HCT116 (cell line): ENCODE measurements at regions not wholly inside any gene's neighbourhood (a gene's known extent, or its start where the extent isn't known, plus 50 kb on each side); places are given as distances from the start of the nearest gene placed in this dataset.

ENCODE experiments used
- CBX3 ChIP-seq: IDR thresholded peaks from 2 replicates; pipeline ENCODE4 v1.6.1; 2012; ENCODE audit warnings: low read depth
- CTCF ChIP-seq, 3 experiments: fragments of 200-600 bp in 1 of 3; sonication (generic) in 1 of 3; IDR thresholded peaks in 2 of 3; conservative IDR thresholded peaks in 1 of 3; 2 replicates each; pipeline ENCODE4 v1.5.1; 2012 to 2017; ENCODE audit warnings: low read depth in 2 of 3, low read length in 2 of 3, antibody characterized with exemption in 1 of 3, borderline replicate concordance in 1 of 3, control low read depth in 1 of 3, mild to moderate bottlenecking in 1 of 3, mixed read lengths in 1 of 3, mixed run types in 1 of 3, moderate library complexity in 1 of 3; ENCODE audit not compliant: insufficient read depth in 1 of 3
- EZH2 ChIP-seq: fragments of 200-600 bp; sonication (generic); IDR thresholded peaks from 2 replicates; pipeline ENCODE4 v1.6.1; 2017; ENCODE audit warnings: antibody characterized with exemption, mixed run types
- POLR2A ChIP-seq: IDR thresholded peaks from 2 replicates; pipeline ENCODE4 v1.7.0; 2011; ENCODE audit warnings: borderline replicate concordance; ENCODE audit not compliant: insufficient read depth, insufficient read length; ENCODE audit errors: extremely low read depth
- POLR2AphosphoS5 ChIP-seq: IDR thresholded peaks from 2 replicates; pipeline ENCODE4 v1.6.1; 2011; ENCODE audit warnings: mild to moderate bottlenecking, low read depth, low read length, moderate library complexity
- RAD21 ChIP-seq: IDR thresholded peaks from 2 replicates; pipeline ENCODE4 v1.6.1; 2012; ENCODE audit warnings: low read depth, mild to moderate bottlenecking
- YY1 ChIP-seq: IDR thresholded peaks from 2 replicates; pipeline ENCODE4 v1.6.1; 2011; ENCODE audit warnings: low read length, low read depth, moderate library complexity, mild to moderate bottlenecking; ENCODE audit not compliant: insufficient replicate concordance; ENCODE audit errors: extremely low read depth
- ZNF274 ChIP-seq: fragments of 200-500 bp; sonication (Bioruptor generic); IDR thresholded peaks from 2 replicates; pipeline ENCODE4 v1.6.1; 2014; ENCODE audit warnings: mild to moderate bottlenecking, low read depth, low read length, inconsistent platforms

GRCh38 chr14:89638891-89639290 is 221.9 kb upstream of the FOXN3 start:
- TF ChIP-seq CTCF (IDR thresholded peaks at IDR 0.05 in 2 of 3, conservative IDR thresholded peaks at IDR 0.05 in 1 of 3; ENCODE audit: borderline replicate concordance in 1 of 3, insufficient read depth in 1 of 3, low read depth in 2 of 3, low read length in 2 of 3) (no peak), ZNF274 (no peak), POLR2A (no peak), POLR2AphosphoS5 (no peak), YY1 (no peak), EZH2 (no peak), RAD21 (no peak), CBX3 (no peak)
